ENCODE measurements at regions not wholly inside any gene's neighbourhood (a gene's known extent, or its start where the extent isn't known, plus 50 kb on each side); places are given as distances from the start of the nearest gene placed in this dataset.

DNA sequence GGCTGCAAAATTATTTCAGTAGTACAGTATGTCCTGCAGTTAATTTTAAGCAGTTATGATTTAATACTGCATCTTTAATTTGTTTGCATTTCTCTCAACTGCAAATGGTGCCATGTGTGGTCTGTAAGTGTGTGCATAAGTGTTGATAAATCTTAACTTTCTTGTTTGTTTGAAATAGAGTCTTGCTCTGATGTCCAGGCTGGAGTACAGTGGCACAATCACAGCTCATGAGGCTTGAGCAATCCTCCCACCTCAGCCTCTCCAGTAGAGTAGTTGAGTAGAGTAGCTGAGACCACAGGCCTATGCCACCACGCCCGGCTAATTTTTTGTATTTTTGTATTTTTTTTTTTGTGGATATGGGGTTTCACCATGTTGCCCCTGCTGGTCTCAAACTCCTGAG is 322.5 kb upstream of the NR3C2 start:
- Histone ChIP-seq H3K27ac (no peak overlapping the region), H3K4me1 (no peaks in the 10 kb centered on the region), H3K4me3 (no peak overlapping the region), H3K4me2 (no peak overlapping the region), H3K9me3 (no peaks in the 10 kb centered on the region)
- ChIA-PET POLR2A (no interaction called here), CTCF (no interaction called here)
- DNase-seq (ENCODE audit: low read depth in 1 of 2, low spot score in 1 of 2), result no peak
- TF ChIP-seq JUN (IDR thresholded peaks at IDR 0.05) (no peak), CHD2 (IDR thresholded peaks at IDR 0.05; ENCODE audit: low read length, partially characterized antibody) (no peak), KDM5A (IDR thresholded peaks at IDR 0.05) (no peak), GATA3 (IDR thresholded peaks at IDR 0.05; ENCODE audit: borderline replicate concordance) (no peak), ZNF302 (CRISPR knock-in tag; IDR thresholded peaks at IDR 0.05) (no peak), HDAC2 (IDR thresholded peaks at IDR 0.05) (no peak), FOSB (CRISPR knock-in tag; IDR thresholded peaks at IDR 0.05) (no peak), ESRRA (IDR thresholded peaks at IDR 0.05; ENCODE audit: borderline replicate concordance, low read length) (no peak), ZSCAN20 (CRISPR knock-in tag; IDR thresholded peaks at IDR 0.05) (no peak), JUNB (IDR thresholded peaks at IDR 0.05) (no peak)
- TF ChIP-seq, protein P1, sequence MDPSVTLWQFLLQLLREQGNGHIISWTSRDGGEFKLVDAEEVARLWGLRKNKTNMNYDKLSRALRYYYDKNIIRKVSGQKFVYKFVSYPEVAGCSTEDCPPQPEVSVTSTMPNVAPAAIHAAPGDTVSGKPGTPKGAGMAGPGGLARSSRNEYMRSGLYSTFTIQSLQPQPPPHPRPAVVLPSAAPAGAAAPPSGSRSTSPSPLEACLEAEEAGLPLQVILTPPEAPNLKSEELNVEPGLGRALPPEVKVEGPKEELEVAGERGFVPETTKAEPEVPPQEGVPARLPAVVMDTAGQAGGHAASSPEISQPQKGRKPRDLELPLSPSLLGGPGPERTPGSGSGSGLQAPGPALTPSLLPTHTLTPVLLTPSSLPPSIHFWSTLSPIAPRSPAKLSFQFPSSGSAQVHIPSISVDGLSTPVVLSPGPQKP (IDR thresholded peaks at IDR 0.05; ENCODE audit: low read depth, low read length), result no peak
- TF ChIP-seq, protein P2, sequence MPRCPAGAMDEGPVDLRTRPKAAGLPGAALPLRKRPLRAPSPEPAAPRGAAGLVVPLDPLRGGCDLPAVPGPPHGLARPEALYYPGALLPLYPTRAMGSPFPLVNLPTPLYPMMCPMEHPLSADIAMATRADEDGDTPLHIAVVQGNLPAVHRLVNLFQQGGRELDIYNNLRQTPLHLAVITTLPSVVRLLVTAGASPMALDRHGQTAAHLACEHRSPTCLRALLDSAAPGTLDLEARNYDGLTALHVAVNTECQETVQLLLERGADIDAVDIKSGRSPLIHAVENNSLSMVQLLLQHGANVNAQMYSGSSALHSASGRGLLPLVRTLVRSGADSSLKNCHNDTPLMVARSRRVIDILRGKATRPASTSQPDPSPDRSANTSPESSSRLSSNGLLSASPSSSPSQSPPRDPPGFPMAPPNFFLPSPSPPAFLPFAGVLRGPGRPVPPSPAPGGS (IDR thresholded peaks at IDR 0.05), result no peak
- TF ChIP-seq, protein P3, sequence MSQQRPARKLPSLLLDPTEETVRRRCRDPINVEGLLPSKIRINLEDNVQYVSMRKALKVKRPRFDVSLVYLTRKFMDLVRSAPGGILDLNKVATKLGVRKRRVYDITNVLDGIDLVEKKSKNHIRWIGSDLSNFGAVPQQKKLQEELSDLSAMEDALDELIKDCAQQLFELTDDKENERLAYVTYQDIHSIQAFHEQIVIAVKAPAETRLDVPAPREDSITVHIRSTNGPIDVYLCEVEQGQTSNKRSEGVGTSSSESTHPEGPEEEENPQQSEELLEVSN (IDR thresholded peaks at IDR 0.05; ENCODE audit: borderline replicate concordance, low read depth), result no peak
- 26% methylated on average over 2 of the region's 2 CpGs for WGBS (ENCODE audit: missing lambda C conversion rate)
- no peak for ATAC-seq
- FAIRE-seq, result no peak

DNA sequence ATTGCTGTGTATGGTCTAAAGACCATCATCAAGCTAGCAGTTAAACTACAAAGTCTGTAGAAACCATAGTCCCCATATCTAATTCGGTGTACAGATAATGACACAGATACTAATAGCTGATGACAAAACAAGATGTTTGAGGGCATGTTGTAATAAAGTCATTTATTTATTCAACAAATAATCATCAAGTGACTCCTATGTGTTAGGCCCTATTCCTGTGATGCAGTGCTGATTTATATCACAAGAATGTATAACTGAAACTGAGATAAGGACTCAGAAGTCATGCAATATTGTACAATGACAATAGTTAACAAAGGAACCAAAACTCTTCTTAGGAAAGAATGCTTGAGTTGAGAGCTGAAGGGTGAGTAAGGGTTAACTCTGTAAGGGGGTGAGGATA is 315.0 kb upstream of the NR3C2 start:
- Histone ChIP-seq H3K27ac (no peak overlapping the region), H3K4me1 (no peaks in the 10 kb centered on the region), H3K4me3 (no peak overlapping the region), H3K4me2 (no peak overlapping the region), H3K9me3 (no peaks in the 10 kb centered on the region)
- ChIA-PET POLR2A (no interaction called here), CTCF (no interaction called here)
- ATAC-seq, result no peak
- TF ChIP-seq TFCP2L1 (CRISPR knock-in tag; IDR thresholded peaks at IDR 0.05) (no peak), FOSB (CRISPR knock-in tag; IDR thresholded peaks at IDR 0.05) (no peak), MAFK (IDR thresholded peaks at IDR 0.05; ENCODE audit: partially characterized antibody) (no peak), GATA3 (IDR thresholded peaks at IDR 0.05; ENCODE audit: borderline replicate concordance) (no peak), KDM1A (IDR thresholded peaks at IDR 0.05; ENCODE audit: low read depth) (no peak), FOSL2 (IDR thresholded peaks at IDR 0.05) (no peak), FOSL2 (CRISPR knock-in tag; IDR thresholded peaks at IDR 0.05) (no peak), CHD2 (IDR thresholded peaks at IDR 0.05; ENCODE audit: low read length, partially characterized antibody) (no peak), RNF2 (IDR thresholded peaks at IDR 0.05; ENCODE audit: borderline replicate concordance, low read depth) (no peak), EP300 (IDR thresholded peaks at IDR 0.05) (no peak), CHD4 (IDR thresholded peaks at IDR 0.05; ENCODE audit: borderline replicate concordance) (no peak), CEBPB (IDR thresholded peaks at IDR 0.05) (no peak), CBX8 (IDR thresholded peaks at IDR 0.05) (no peak), ESRRA (IDR thresholded peaks at IDR 0.05; ENCODE audit: borderline replicate concordance, low read length) (no peak), ZFP36 (IDR thresholded peaks at IDR 0.05; ENCODE audit: borderline replicate concordance, partially characterized antibody) (no peak), POLR2A (IDR thresholded peaks at IDR 0.05; ENCODE audit: low read length) (no peak), JUN (IDR thresholded peaks at IDR 0.05) (no peak), PHF8 (IDR thresholded peaks at IDR 0.05; ENCODE audit: borderline replicate concordance, low read depth) (no peak)
- TF ChIP-seq, protein P4, sequence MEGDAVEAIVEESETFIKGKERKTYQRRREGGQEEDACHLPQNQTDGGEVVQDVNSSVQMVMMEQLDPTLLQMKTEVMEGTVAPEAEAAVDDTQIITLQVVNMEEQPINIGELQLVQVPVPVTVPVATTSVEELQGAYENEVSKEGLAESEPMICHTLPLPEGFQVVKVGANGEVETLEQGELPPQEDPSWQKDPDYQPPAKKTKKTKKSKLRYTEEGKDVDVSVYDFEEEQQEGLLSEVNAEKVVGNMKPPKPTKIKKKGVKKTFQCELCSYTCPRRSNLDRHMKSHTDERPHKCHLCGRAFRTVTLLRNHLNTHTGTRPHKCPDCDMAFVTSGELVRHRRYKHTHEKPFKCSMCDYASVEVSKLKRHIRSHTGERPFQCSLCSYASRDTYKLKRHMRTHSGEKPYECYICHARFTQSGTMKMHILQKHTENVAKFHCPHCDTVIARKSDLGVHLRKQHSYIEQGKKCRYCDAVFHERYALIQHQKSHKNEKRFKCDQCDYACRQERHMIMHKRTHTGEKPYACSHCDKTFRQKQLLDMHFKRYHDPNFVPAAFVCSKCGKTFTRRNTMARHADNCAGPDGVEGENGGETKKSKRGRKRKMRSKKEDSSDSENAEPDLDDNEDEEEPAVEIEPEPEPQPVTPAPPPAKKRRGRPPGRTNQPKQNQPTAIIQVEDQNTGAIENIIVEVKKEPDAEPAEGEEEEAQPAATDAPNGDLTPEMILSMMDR (IDR thresholded peaks at IDR 0.05), result no peak
- no peak for DNase-seq (ENCODE audit: low read depth in 1 of 2, low spot score in 1 of 2)
- 0% methylated on average over 1 of the region's 1 CpG for WGBS (ENCODE audit: missing lambda C conversion rate)
- no peak for FAIRE-seq
